Limb (tissue), 2 donors: ENCODE measurements at regions not wholly inside any gene's neighbourhood (a gene's known extent, or its start where the extent isn't known, plus 50 kb on each side); places are given as distances from the start of the nearest gene placed in this dataset.
"Not testable (repeated sequence)": the region's sequence is repeated elsewhere in the genome, so short reads cannot be mapped to it uniquely, and the experiment has no call there.

Source experiments
- DNase-seq, 2 donors: peaks; one replicate each; pipeline ENCODE4 v3.0.0-alpha.2; 2016; ENCODE audit errors: extremely low spot score in 2 of 2

DNA sequence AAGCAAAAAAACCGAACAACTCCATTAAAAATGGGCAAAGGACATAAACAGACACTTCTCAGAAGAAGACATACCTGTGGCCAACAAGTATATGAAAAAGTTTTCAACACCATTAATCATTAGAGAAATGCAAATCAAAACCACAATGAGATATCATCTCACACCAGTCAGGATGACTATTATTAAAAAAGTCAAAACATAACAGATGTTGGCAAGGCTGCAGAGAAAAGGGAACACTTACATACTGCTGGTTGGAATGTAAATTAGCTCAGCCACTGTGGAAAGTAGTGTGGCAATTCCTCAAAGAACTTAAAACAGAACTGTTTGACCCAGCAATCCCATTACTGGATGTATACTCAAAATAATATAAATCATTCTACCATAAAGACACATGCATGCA is 436.3 kb downstream of the KLHL13 start:
- DNase-seq, result peak in 1 of 2 donors; percentile 3

DNA sequence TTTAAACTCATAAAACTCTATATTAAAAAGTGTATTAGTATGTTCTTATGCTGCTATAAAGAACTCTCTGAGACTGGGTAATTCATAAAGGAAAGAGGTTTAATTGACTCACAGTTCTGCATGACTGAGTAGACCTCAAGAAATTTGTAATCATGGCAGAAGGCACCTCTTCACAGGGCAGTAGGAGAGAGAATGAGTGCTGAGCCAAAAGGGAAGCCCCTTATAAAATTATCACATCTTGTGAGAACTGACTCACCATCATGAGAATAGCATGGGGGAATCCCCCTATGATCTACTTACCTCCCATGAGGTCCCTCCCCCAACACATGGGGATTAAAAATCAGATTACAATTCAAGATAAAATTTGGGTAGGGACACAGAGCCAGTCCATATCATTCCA is 463.2 kb downstream of the KLHL13 start:
- DNase-seq, result no peak

DNA sequence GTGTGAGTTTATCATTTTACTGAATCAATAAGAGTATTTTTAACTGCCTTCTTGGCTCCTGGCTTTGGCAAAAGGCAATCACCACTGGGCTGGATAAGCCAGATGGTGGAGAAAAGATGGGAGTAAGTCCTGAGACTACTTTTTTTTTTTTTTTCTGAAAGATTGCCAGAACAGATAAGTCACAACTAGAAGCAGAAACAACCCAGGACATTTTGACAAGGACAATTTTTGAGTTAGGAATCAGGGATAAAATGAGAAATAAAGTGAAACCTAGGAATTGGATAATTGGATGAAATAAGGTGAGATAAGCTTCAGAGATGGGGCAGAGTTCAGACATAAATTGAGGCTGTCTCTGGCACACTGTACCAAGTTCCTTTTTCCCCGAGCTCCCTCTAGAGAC is 471.0 kb downstream of the KLHL13 start:
- DNase-seq, result no peak

DNA sequence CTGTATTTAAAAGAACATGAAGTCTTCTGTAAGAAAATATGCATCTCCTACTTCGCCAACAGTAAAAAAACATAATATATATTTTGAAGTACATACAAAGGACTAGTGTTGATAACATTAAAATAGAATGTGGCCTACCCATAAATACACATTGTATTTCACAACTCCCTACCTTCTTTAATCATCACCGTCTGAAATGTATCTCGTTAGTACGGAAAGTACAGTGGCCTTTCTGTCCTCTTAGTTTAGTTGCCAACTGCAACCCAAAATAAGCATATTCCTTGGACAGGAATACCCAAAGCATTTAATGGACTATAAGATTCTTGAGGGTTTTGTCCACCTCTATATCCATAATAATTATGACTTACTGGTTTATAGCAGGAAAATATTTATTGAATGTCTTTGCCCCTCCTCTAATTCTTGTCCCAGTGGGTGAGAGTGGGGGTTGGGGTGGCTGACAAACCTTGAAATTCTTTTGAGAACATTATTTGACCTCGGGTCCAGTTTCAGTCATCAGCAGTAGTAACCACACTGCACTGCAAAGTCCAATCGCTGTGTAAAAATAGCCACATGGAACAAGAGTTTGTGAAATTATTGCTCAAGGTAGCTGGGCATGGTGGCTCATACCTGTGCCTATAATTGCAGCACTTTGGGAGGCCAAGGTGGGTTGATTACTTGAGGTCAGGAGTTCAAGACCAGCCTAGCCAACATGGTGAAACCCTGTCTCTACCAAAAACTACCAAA is 474.5 kb downstream of the KLHL13 start:
- no peak for DNase-seq

DNA sequence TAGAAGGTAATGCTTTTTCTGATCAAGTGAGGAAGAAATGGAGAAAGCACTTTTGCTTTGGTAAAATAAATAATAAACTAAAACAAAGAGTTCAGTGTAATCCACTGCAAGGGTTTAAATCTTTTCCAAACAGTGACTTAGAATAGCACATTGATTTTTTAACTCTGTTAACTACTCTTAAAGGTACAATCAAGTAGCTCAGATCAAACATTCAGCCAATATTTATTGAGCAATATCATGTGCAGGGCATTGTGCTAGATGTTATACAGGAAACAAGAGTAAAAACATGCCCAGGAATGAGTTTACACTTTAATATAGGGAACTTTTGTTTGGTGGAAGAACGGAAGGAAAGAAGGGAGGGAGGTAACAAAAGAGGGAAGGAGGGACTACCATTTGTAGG is 479.8 kb downstream of the KLHL13 start:
- DNase-seq, result no peak

DNA sequence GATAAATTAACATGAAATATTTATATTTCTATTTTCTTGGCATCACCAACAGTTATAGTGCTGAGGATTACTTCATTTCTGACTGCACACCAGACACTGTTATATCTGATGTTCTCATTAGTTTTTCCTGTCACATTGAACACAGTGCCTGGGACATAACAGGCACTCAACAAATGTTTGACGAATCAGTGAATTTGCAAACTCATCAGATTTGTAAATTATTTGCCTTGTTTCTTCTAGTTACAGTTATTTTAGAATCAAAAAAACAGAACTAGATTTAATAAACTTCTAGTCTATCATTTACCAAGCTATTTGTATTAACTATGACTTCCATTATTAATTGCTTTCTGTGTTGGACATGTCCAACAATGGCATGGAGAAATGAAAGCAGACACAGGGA is 483.3 kb downstream of the KLHL13 start:
- DNase-seq, result no peak

DNA sequence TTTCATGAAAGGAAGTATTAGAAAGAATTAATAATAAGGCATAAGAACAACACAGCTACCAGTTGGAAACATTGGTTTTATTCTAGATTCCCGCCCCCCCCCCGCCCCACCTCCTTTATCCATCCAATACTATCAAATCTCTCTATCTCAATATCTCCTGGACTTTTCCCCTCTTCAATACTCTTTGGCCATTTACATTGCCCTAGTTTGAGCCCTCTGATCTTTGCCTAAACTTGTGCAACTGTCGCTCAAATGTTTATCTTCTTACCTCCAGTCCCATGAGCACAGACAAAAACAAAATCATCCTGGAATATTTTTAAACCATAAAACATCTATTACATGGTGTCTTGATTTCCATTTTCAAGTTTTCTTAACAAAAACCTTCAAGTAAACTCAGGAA is 488.2 kb downstream of the KLHL13 start:
- DNase-seq, result no peak

DNA sequence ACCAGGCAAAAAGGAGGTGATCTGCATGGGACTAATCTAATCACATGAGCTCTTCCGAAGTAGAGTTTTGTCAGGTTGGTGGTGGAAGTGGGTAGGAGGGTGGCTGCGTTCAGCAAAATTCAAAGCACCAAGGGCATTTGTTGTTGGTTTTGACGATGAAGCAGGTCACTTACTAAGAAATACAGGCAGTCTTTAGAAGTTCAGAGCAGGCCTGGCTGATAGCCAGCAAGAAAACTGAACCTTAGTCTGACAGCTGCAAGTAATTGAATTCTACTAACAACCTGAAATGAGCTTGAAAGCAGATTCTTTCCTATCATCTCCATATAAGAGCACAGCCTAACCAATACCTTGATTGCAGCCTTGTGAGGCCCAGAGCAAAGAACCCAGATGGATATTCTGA is 505.8 kb downstream of the KLHL13 start:
- DNase-seq, result no peak

DNA sequence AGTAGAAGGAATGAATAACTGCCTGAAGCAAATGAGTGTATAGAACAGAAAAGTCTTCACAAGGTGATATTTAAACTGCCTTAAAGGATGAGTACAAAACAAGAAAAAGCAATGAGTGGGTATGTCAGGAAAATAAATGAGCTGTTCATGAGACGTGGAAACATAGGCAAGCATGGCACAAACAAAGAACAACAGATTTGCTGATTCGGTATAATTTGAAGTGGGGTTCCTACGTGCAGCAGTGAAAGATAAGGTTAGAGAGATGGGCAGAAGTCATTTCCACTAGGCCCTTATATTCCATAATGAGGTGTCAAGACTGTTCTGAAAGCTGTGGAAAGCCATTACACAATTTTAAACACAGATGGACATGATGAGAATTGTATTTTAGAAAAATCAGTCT is 506.6 kb downstream of the KLHL13 start:
- DNase-seq, result no peak

DNA sequence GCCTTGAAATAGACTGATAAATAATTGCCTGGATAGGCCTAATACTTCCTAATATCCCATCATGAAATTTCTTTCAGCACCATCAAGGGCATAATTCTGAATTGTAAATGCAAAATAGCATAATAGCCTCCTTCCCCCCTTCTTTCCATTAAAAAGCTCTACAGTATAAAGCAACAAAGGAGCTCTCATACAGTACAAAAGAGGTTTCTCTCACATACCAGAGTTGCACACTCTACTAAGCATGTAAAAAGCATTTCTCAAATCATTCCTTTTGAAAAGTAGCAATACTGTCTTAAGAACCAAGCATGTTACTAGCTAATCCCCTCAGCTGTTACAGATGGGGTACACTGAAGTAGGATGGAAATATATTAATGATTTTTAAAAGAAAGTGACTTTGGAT is 509.0 kb downstream of the KLHL13 start:
- DNase-seq, result no peak

DNA sequence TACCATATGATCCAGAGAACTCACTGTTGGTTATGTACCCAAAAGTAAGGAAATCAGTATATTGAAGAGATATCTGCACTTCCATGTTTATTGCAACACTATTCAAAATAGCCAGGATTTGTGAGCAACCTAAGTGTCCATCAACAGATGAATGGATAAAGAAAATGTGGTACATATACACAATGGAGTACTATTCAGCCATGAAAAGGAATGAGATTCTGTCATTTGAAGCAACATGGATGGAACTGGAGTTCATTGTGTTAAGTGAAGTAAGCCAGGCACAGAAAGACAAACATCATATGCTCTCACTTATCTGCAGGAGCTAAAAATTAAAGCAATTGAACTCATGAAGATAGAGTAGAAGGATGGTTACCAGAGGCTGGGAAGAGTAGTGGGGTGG is 510.5 kb downstream of the KLHL13 start:
- not testable (repeated sequence) for DNase-seq

DNA sequence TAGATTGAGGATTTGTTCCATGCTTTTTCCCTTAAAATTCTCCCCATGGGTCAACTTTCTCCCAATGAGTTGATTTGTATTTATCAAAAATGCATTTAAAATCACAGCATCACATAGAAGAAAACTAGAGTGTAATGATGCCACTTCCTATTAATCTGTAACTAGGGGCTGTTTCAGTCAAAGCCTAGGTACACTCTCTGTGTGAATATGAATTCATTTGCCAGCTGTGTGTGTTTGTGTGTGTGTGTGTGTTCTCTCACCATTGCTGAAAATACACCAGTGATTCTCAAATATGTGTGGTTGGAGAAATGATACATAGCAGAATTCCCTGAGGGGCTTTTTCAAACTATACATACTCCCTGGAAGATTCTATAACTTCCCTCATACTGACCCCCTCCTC is 546.5 kb downstream of the KLHL13 start:
- DNase-seq, result no peak

DNA sequence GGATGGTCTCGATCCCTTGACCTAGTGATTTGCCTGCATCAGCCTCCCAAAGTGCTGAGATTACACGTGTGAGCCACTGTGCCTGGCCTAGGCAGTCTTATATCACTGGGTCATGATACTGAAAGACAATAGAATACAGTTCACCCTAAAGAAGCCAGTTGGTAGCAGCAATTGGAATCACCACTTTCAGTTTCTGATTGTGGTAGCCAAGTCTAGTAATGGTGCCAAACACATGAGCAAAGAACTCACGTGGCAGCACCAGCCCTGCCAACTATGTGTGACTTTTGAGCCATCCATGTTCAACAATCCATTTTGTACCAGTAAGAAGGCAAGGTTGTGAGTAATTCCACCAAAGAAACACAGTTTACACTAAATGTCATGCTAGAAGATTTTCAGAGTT is 548.4 kb downstream of the KLHL13 start:
- no peak for DNase-seq

DNA sequence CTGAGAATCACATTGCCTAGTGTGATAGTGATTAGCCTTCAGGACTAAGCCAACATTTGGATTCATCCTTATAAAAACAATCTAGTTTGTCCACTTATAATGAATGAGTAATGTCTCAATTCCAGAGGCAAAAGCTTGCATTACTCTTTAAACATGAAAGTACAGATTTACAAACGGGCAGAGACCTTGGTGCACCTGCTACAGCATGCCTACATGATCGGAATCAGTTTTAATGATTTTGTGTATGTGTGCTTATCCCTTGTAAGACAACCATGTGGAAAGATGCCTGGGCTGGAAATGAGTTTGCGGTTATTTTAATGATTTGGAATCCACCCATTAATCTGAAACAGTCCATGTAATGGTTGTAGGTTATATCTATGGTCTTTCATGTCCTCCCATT is 572.7 kb downstream of the KLHL13 start:
- DNase-seq, result no peak

DNA sequence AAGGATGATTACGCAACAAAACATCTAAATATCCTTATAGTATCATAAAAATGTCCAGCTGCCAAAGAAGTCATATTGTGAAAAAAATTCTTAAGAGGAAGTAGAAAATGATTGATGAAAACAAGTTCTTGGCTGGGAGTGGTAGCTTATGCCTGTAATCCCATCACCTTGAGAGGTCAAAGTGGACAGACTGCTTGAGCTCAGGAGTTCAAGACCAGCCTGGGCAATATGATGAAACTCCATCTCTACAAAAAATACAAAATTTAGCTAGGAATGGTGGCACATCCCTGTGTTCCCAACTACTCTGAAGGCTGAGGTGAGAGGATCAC is 577.6 kb downstream of the KLHL13 start:
- no peak for DNase-seq

DNA sequence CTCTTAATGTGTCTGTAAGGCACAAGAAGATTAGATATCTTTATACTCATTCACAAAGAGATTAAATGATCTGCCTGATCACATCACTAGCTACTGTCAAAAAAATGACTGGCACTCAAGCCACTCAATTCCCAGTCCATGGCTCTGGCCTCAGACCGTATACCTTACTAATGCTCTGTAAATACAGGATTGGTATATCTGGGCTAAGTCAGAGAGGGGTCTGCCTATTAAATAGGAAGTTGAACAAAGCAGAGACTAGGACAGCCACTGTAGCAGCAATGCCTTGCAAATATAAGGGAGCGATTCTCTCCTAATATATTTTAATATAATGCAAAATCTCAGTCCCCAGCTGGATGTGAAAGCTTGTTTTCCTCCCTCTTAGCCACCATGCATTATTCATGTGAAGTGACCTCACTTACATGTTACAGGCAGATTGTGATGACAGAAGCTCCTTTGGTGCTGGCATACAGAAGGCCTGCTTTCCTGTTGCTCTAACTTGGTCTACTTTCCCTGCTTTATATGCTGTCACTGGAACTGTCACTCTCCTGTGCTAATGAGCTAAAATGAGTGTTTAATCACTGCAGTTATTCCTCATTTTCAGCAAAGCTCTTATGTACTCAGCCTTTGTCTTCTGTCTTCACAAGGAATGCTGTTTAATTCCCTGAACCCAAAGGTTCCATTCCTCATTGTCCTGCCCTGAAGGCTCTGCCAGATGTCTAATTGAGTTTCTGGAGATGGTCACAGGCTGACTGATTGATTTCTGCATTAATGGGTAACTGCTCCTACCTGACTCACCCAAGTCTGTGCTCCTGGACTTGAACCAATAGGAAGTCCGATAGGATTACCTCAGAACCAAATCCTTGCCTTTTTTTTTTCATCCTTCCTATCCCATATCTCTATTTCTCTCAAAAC is 578.2 kb downstream of the KLHL13 start:
- no peak for DNase-seq

DNA sequence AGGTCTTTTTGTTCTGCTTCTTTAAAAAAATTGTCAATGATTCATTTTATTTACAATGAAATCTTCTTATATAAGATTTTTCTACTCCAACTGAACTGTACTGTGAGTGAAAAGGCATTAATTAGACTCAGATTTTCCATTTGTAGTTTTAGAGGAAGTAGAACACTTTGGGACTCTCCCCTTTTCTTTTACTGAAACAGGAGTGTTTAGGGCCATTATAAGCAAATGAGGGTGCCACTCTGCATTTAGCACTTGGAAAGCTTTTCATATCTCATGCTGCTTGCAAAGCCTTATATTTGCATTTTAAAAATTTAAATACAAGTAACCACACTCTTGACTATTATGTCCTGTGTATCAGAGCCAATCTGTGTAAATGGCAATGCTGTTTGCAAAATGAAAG is 584.3 kb downstream of the KLHL13 start:
- DNase-seq, result no peak

DNA sequence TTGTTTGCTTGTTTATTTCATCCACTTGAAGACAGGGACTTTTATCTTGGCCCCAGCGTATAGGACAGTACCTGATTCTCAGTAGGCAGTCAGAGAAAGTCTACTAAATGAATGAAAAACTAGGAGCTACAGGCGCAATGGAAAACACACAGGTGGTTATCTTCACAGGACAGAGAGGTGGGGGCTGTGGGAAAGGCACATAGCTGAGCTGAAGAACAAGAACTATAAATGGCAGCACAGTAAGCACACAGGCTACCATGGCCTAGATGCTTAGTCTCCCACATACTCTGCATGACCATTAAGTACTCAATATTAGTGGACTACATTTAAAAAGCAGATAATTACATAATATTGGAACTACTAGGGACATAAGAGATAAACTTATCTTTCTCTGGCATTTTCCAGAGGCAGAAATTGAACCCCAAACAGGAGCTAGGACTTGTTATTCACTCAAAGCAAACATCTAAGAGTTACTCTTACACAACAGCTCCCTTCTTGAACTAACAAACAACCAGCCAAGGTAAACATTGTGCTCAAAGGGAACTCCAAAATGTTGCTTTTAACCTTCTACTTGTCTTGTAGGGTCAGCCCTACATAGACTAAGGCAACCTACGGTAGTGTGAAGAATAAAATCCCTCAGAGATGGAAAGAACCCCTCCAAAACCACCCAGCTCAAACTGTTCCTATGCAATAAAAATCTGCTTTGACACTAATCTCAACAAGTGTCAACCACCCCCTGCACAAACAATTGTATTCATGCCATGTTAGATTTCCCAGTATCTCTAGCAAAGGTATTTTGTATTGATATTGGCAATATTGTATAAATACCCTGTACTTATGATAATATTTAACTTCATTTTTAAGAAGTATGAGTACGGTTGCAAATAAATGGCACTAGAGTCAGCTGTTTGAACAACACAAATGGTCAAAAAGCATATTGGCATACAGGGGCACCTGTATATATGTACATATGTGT is 593.6 kb downstream of the KLHL13 start:
- DNase-seq, result no peak

DNA sequence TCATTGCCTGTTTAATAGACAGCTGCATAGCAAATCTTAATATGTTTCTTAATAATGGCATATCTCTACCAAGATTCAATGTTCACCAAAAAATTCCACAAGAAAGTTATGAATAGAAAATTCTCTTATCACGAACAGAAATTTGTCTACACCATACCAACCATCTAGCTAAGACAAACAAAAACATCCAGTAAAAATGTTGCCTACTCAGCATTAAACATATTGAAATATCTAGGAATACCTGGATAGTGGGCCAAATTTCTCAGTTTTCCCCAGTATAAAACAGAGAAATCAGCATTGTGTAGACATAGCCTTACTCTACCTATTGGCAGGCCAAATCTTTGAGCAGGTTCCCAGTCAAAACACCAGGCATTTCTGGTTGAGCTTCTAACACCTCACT is 598.6 kb downstream of the KLHL13 start:
- no peak for DNase-seq

DNA sequence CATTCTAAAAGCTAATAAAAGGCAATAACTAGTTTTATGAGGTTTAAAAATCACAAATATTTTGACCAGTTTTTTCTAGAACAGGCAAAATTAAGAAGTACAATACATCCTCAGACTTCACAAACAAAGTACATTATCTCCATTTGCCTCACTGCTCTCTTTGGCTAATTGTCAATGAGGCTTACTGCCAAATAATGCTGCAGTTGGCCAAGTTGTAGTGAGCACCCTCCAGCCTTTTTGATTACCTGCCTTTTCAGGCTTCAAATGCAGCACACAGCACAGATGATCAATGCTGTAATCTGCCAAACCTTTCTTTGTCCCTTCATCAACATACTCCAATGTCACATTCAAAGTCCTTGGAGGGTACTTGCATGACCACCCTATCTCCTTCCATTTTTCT is 605.2 kb downstream of the KLHL13 start:
- no peak for DNase-seq

DNA sequence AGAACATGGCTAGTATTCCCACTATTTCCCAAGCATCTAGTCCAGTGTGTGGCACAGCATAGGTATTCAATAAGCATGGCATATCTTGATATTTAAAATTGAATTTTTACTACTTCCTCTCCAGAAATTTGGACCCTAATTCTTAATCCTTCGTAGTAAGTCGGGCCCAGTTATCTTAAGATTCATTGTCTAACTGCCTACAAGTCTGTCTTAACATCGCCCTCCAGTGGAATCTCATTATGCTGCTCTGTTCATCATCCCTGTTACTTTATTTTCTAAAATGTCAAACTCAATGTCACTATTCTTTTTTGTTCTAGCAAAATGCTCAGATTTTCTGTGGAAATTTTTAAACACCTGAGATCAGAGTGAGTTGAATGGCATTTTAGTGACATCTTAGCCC is 606.2 kb downstream of the KLHL13 start:
- no peak for DNase-seq

DNA sequence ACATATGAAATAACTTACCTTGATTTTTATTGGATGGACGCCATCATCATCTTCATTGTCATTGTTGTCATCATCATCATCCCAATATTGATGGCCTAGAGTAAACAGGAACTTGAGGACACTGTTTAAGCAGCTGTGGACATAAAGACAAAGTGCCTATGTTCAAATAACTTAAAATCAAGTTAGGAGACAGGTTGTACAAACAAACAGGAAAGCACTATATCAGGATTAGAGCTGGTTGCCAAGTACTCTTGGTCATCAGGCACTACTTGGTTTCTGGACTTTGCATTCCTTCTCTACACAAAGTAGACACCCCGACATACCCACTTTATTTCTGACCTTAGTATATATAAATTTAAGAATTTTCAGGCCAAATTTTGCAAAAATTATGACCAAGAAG is 608.6 kb downstream of the KLHL13 start:
- DNase-seq, result no peak
